HFF-Myc (cell line): ENCODE measurements at regions not wholly inside any gene's neighbourhood (a gene's known extent, or its start where the extent isn't known, plus 50 kb on each side); places are given as distances from the start of the nearest gene placed in this dataset.

Source experiments
- DNase-seq: peaks from one replicate; pipeline ENCODE4 v3.0.0-alpha.2; 2011; ENCODE audit warnings: low read depth; ENCODE audit errors: extremely low read depth
- H3K4me3 ChIP-seq: replicated peaks from 2 replicates; pipeline ENCODE4 v1.5.1; 2011; ENCODE audit warnings: low read depth, mild to moderate bottlenecking, control low read depth, low read length
- TF ChIP-seq, protein P1 (sequence below): IDR thresholded peaks from 2 replicates; pipeline ENCODE4 v1.5.1; 2012; ENCODE audit warnings: mild to moderate bottlenecking, low read depth, low read length, control low read depth; ENCODE audit errors: missing control alignments

DNA sequence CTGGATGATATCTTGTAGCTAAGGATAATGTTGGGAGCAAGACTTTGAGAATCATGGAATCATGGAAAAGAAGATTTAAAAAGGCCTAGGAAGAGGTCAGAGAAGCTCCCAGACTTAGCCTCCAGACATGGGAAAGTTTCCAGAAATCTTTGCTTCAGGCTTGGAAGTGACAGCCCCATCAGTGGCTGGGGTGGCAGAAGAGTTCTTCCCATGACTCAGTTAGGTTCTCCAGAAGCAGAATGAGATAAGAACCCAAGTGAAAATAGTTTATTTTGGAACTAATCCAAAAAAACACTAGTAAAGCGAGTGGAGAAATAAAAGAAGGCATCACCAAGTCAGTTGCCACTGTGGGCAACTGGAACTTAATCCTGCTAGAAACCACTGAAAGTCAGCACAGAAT is 506.9 kb downstream of the MID1IP1 start:
- TF ChIP-seq, protein P1, sequence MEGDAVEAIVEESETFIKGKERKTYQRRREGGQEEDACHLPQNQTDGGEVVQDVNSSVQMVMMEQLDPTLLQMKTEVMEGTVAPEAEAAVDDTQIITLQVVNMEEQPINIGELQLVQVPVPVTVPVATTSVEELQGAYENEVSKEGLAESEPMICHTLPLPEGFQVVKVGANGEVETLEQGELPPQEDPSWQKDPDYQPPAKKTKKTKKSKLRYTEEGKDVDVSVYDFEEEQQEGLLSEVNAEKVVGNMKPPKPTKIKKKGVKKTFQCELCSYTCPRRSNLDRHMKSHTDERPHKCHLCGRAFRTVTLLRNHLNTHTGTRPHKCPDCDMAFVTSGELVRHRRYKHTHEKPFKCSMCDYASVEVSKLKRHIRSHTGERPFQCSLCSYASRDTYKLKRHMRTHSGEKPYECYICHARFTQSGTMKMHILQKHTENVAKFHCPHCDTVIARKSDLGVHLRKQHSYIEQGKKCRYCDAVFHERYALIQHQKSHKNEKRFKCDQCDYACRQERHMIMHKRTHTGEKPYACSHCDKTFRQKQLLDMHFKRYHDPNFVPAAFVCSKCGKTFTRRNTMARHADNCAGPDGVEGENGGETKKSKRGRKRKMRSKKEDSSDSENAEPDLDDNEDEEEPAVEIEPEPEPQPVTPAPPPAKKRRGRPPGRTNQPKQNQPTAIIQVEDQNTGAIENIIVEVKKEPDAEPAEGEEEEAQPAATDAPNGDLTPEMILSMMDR: no peak
- no peak overlapping the region for H3K4me3 ChIP-seq
- DNase-seq: no peak

DNA sequence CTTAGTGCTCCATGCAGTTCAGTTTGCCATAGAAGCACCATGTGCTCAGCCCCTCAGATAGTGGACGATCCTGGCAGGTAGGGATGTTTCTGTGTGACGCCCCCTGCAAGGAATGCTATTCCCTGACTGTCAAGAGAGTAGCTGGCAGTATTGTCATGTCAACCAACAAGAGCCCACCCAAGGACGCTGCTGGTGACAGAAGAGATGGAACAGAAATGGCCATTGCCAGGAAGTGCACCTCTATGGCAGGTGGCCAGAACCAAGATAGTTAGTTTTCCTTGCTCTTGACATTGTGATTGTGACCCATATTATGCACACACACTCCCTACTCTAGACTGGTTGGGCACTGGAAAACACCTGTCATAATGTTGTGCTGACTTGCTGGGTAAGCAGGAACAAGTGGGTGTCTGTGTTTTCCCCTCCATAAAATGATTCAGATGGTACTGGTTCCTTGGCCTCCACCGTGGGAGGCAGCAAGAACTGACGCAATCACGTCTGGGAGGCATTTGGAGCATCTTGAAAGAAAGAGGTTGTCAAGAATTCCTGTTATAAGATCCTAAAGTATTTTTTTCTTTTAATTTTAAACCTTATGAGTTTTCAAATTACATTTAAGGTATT is 507.9 kb downstream of the MID1IP1 start:
- TF ChIP-seq, protein P1: no peak
- no peak overlapping the region for H3K4me3 ChIP-seq
- DNase-seq: peak; percentile 3

DNA sequence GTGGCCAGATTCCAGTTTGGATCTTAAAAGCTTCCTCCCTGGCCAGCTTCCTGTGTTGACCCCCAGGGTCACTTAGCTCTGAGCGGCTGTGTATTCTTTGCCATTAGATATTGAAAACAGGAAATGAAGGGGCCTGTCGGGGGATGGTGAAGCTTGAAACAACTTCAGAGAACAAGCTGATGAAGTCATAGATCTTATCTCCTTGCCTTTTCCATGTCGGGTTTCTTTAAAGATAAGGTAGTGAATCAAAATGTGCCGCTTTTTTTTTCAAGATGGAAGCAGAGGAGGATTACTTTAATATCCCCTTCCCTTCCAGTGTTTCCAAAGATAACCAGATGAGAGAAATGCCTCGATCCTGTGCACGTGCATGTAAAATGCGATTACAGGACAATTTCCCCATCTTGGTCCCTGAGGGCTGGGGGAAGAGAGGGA is 508.5 kb downstream of the MID1IP1 start:
- TF ChIP-seq, protein P1: no peak
- H3K4me3 ChIP-seq: no peak overlapping the region
- DNase-seq: peak; percentile 2

DNA sequence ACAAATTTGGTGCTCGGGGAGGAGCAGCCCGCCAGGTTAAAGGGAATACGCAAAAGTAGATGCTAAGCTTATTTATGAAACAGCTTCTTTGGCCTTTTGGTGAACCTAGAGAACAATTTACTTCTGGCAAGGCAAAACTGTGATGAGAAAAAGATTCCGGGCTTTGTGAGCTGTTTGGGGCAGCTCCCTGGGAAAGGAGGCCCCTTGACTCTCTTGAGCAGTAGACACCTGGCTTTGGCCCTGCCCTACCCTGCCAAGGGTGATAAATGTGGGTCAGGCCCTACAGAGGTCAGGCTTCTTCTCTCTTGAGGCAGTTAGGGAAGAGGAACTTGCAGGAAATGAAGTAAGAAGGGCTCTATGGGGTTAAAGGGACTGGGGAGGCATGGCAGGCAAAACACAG is 509.6 kb downstream of the MID1IP1 start:
- DNase-seq: no peak
- TF ChIP-seq, protein P1: no peak
- H3K4me3 ChIP-seq: no peak overlapping the region

DNA sequence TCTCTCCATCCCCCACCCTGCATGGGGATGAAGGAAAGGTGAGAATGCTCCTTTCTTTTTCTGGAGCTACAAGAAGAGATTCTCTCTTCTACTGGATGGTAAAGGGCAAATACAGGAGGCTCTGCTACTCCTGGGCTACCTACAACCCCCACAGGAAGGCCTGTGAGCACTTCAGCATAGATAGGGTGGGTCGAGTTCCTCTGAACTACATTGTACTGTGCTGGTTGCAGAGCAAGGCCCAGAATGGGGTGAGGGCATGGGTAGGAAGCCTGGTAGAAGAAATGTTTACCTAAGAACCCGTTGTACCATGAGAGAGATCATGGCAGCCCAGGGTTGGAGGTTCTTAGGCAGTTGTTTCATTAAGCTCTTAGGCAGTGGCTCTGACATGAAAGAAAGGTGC is 510.4 kb downstream of the MID1IP1 start:
- DNase-seq: no peak
- no peak overlapping the region for H3K4me3 ChIP-seq
- TF ChIP-seq, protein P1: no peak

DNA sequence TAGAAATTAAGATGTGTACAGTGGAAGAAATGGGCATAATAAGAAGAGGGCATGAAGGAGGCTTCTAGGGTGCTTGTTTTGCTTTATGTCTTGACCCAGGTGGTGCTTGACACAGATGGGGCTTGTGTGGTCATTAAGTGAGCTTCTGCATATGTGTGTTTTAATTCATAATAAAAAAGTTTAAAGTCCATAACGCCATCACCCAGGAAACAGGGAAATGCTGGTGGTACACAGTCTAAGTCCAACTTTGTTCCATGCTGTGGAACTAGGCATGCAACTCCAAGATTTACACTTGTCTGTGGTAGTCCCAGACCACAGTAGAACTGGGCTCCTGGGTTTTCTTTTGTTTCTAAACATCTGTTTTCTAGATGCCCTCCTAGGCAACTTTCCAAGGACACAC is 511.9 kb downstream of the MID1IP1 start:
- TF ChIP-seq, protein P1: no peak
- DNase-seq: no peak
- H3K4me3 ChIP-seq: no peak overlapping the region

DNA sequence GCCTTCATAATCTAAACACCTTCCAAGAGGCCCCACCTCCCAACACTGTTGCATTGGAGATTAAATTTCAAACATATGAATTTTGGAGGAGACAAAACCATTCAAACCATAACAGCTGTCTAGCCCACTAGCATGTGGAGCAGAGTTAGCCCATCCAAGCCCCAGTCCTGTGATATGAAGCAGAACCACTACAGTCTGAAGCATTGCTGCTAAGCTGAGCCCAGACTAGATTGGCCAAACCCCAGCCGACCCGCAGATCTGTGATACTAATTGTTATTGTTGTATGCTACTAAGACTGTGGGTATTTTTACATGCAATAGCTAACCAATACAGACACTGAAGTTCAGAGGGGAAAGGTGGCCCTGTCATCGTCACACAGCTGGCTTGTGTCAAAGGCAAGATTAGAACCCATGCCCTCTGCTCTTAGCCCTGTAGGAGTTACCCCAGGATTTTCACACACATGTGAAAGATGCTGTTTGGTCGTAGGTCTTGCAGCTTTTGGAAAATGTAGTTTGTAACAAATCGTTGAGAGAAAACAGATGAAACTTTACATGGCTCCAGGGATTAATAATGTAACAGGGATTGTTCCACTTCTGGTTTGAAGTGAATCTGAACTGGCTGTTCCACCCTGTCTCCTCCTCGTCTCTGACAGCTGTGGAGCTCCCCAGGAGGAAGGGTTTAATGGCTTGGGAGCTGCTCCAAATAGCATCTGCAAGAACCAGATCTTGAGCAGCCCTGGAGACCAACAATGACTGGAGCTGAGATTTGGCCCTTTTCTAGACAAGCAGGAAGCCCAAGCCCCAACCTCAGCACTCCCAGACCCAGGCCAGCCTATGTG is 517.5 kb downstream of the MID1IP1 start:
- TF ChIP-seq, protein P1: no peak
- DNase-seq: no peak
- no peak overlapping the region for H3K4me3 ChIP-seq
